Transverse colon (tissue), 4 donors: ENCODE measurements at regions not wholly inside any gene's neighbourhood (a gene's known extent, or its start where the extent isn't known, plus 50 kb on each side); places are given as distances from the start of the nearest gene placed in this dataset.

Experiments
- DNase-seq: peaks from one replicate; pipeline ENCODE4 v3.0.0-alpha.2; 2019
- H3K27ac ChIP-seq, 4 donors: fragments of 200-600 bp; sonication (generic); 2 replicates each; pipeline ENCODE4 v1.5.1; 2016 to 2018; ENCODE audit warnings: inconsistent platforms in 4 of 4
- H3K27me3 ChIP-seq: fragments of 200-600 bp; sonication (generic); 2 replicates; pipeline ENCODE4 v1.5.1; 2017; ENCODE audit warnings: inconsistent platforms
- H3K36me3 ChIP-seq, 4 donors: fragments of 200-600 bp; sonication (generic); 2 replicates each; pipeline ENCODE4 v1.5.1; 2017 to 2019; ENCODE audit warnings: inconsistent platforms in 4 of 4
- H3K4me1 ChIP-seq, 4 donors: fragments of 200-600 bp; sonication (generic); 2 replicates each; pipeline ENCODE4 v1.5.1; 2017 to 2020; ENCODE audit warnings: inconsistent platforms in 4 of 4
- H3K4me3 ChIP-seq, 4 donors: fragments of 200-600 bp; sonication (generic); 1 replicate in 1 of 4; 2 replicates in 3 of 4; pipeline versions ENCODE4 v1.5.1 to v1.6.1; 2017 to 2019; ENCODE audit warnings: inconsistent platforms in 4 of 4
- H3K9me3 ChIP-seq, 2 donors: fragments of 200-600 bp; sonication (generic); 2 replicates each; pipeline ENCODE4 v1.5.1; 2017 to 2019; ENCODE audit warnings: inconsistent platforms in 2 of 2
- CTCF ChIP-seq, 5 experiments: fragments of 200-600 bp in 3 of 5; fragments of 450-650 bp in 2 of 5; sonication (generic) in 3 of 5; IDR thresholded peaks; 1 replicate in 2 of 5; 2 replicates in 3 of 5; pipeline ENCODE4 v1.5.1; 2016 to 2017; ENCODE audit warnings: antibody characterized with exemption in 5 of 5, inconsistent platforms in 3 of 5, mild to moderate bottlenecking in 2 of 5, moderate library complexity in 1 of 5
- EP300 ChIP-seq: sonication (generic); formaldehyde crosslinking; IDR thresholded peaks from one replicate; pipeline ENCODE4 v1.6.1; 2017; ENCODE audit warnings: antibody characterized with exemption, low read depth
- POLR2A ChIP-seq: fragments of 450-650 bp; IDR thresholded peaks from one replicate; pipeline ENCODE4 v1.6.1; 2016; ENCODE audit warnings: antibody characterized with exemption, mild to moderate bottlenecking, moderate library complexity
- POLR2AphosphoS5 ChIP-seq, 3 donors: sonication (generic); formaldehyde crosslinking; IDR thresholded peaks; one replicate each; pipeline ENCODE4 v1.6.1; 2016; ENCODE audit warnings: antibody characterized with exemption in 3 of 3
- WGBS, 2 donors: methylation state at CpG; one replicate each; pipeline ENCODE4 v1.1.5; 2018; ENCODE audit warnings: low coverage in 1 of 2; 5-methylcytosine and 5-hydroxymethylcytosine counted together
- in situ Hi-C, 4 donors: fragments of 200-750 bp; cut with MboI; loops; one replicate each; pipeline versions ENCODE4 v1.15.0 to v1.15.1; 2017; ENCODE audit warnings: low sequenced_read_pairs in 3 of 4, low pct_ligation_motif_present in 1 of 4, low pct_unique_long_range_greater_than_20kb in 1 of 4
- intact Hi-C: fragments of 100-400 bp; cut with DNase I; formaldehyde crosslinking; loops from one replicate; pipeline ENCODE4 v1.15.1; 2023; ENCODE audit warnings: low total_unique reads

DNA sequence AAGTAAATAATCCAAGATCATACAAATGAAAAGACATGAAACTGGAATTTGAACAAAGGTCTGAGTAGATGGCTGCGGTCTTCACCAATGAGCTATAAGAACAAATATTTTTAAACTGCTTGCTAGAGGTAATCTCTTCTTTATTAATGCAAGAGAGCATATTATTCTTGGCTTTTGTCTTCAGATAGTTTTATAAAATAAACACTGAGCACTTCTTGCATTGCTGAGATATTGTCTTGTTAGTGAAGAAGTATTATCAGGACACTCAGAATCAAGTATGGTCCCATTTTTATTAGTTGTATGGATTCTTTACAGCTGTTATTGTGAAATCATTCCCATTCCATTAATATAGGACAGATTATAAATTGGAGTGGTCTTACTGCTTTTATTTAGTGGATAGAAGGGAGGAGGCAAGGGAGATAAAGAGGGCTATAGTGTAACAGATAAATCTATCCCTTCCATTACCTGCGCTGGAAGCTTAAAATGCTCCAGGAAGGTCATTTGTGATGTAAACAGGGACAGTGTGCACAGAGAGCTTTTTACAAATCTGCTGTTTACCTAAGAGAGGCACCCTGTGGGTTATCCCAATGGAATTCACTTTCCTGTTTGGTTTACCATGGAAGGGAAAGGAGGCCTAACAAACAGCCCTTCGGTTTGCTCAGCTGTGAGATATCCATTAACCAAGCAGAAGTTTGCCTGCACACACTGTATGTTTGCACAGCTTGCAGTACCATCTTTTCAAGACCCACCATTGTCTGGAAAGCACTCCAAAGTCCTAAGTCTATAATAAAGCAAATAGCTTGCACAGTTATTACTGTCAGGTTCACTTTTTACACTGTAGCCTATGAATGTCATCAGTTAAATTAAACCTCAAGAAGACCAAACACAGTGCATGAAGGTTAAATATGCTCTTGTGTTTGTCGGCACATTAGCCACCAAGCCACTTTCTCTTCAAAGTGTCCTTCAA is 347.7 kb upstream of the TGFBR2 start:
- Histone ChIP-seq H3K27me3 (no peaks in the 10 kb centered on the region), H3K4me1 (peaks cover 0 to 11% (median 3%) of the 10 kb centered on the region in 4 donors), H3K4me3 (no peak overlapping the region), H3K27ac (no peak overlapping the region), H3K36me3 (no peaks in the 10 kb centered on the region), H3K9me3 (no peaks in the 10 kb centered on the region)
- intact Hi-C loops = no loop called here
- no peak for TF ChIP-seq POLR2A
- no peak for TF ChIP-seq EP300
- no peak for TF ChIP-seq POLR2AphosphoS5 (IDR thresholded peaks at IDR 0.05)
- TF ChIP-seq CTCF (IDR thresholded peaks at IDR 0.05) = no peak
- WGBS, 2 donors = 63 to 83% methylated on average over 4 of the region's 4 CpGs
- in situ Hi-C loops = no loop called here
- DNase-seq = no peak

- DNase-seq = no peak
- no peaks in the 10 kb centered on the region for H3K36me3 ChIP-seq
- H3K27me3 ChIP-seq = no peaks in the 10 kb centered on the region
- in situ Hi-C loops = no loop called here
- no peaks in the 10 kb centered on the region for H3K9me3 ChIP-seq
- 90 to 93% methylated on average over 2 of the region's 2 CpGs for WGBS, 2 donors
- no peak for TF ChIP-seq POLR2A
- no peak for TF ChIP-seq CTCF (IDR thresholded peaks at IDR 0.05)
- TF ChIP-seq POLR2AphosphoS5 (IDR thresholded peaks at IDR 0.05) = no peak
- no peak for TF ChIP-seq EP300
- intact Hi-C loops = no loop called here
- peaks cover 0 to 11% (median 3%) of the 10 kb centered on the region in 4 donors for H3K4me1 ChIP-seq
- H3K4me3 ChIP-seq = no peak overlapping the region
- no peak overlapping the region for H3K27ac ChIP-seq
Measured at GRCh38 chr3:30259730-30260129, 346.7 kb upstream of the TGFBR2 start.

GRCh38 chr3:30260762-30261161 is 345.6 kb upstream of the TGFBR2 start:
- no peak for DNase-seq
- in situ Hi-C loops (no loop called here), intact Hi-C loops (no loop called here)
- no peak overlapping the region for H3K27ac ChIP-seq
- 58% methylated on average over 3 of the region's 3 CpGs for WGBS, 2 donors
- H3K4me3 ChIP-seq = no peak overlapping the region
- no peaks in the 10 kb centered on the region for H3K27me3 ChIP-seq
- H3K4me1 ChIP-seq = peaks cover 0 to 11% (median 3%) of the 10 kb centered on the region in 4 donors
- no peaks in the 10 kb centered on the region for H3K9me3 ChIP-seq
- no peaks in the 10 kb centered on the region for H3K36me3 ChIP-seq
- TF ChIP-seq EP300 (no peak), POLR2AphosphoS5 (IDR thresholded peaks at IDR 0.05) (no peak), POLR2A (no peak), CTCF (IDR thresholded peaks at IDR 0.05) (no peak)

- Histone ChIP-seq H3K9me3 (no peaks in the 10 kb centered on the region), H3K27ac (no peak overlapping the region), H3K4me3 (no peak overlapping the region), H3K27me3 (no peaks in the 10 kb centered on the region), H3K4me1 (peaks cover 0 to 11% (median 5%) of the 10 kb centered on the region in 4 donors), H3K36me3 (no peaks in the 10 kb centered on the region)
- DNase-seq = no peak
- no peak for TF ChIP-seq POLR2AphosphoS5 (IDR thresholded peaks at IDR 0.05)
- TF ChIP-seq CTCF (IDR thresholded peaks at IDR 0.05) = no peak
- TF ChIP-seq POLR2A = no peak
- TF ChIP-seq EP300 = no peak
- intact Hi-C loops (no loop called here), in situ Hi-C loops (no loop called here)
- 73 to 87% methylated on average over 3 to 5 of the region's 5 CpGs for WGBS, 2 donors
Measured at GRCh38 chr3:30263238-30263924, 343.0 kb upstream of the TGFBR2 start.
